GM12891 (cell line): ENCODE measurements at regions not wholly inside any gene's neighbourhood (a gene's known extent, or its start where the extent isn't known, plus 50 kb on each side); places are given as distances from the start of the nearest gene placed in this dataset.

Experiments used
- POLR2A ChIP-seq: IDR thresholded peaks from 2 replicates; pipeline ENCODE4 v1.6.1; 2011; ENCODE audit warnings: low read depth, low read length, control low read depth
- POLR2AphosphoS5 ChIP-seq: IDR thresholded peaks from 2 replicates; pipeline ENCODE4 v1.6.1; 2011; ENCODE audit warnings: low read depth, low read length, control low read depth

DNA sequence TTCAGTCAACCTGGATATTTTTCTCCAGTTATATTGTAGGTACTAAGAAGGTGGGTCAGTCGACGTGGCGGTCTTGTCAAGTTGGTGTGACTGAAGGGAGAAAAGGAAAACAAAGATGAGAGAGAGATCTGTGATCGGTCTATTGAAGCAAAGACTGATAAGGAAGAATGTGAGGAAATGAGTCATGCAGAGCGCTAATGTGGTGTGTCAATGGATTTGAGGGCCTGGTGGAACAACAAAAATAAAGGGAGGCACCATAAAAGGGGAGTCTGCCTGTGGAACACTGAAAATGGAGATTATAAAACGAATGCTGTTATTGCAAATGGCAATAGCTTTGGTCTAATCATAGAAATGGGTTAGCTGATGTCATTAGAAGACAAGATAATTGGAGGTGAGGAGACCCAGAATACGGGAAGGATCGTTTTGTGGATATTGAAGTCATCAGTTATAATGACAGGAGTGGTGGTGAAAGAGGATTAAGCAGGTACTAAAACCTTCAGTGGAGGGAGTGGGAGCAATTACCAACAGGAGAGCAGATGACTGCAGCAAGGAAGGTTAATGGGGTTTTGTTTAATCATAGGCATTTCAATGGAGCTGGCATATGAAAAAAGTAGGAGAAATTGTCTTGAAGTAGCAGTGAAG is 599.1 kb upstream of the FSHR start:
- TF ChIP-seq POLR2AphosphoS5 (no peak), POLR2A (no peak)
